ENCODE measurements at regions not wholly inside any gene's neighbourhood (a gene's known extent, or its start where the extent isn't known, plus 50 kb on each side); places are given as distances from the start of the nearest gene placed in this dataset.

DNA sequence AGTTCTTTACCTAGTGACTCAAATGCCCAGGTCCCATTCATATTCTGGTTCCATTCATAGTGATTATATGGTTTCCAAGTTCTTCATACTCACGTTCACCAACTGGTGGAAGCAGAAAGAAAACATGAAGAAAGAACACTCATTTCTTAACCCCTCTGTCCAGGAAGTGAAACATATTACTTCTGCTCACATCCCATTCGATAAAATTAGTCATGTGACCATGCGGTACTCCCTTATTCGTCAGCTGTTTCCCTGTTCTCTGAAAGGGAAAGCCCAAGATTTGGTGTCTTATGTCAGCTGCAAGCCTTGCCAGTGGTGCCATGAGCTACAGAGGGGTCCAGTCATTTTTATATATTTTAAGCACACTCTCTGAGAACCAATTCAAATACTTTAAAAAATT is 387.0 kb upstream of the DMAC1 start:
- no peak for DNase-seq

DNA sequence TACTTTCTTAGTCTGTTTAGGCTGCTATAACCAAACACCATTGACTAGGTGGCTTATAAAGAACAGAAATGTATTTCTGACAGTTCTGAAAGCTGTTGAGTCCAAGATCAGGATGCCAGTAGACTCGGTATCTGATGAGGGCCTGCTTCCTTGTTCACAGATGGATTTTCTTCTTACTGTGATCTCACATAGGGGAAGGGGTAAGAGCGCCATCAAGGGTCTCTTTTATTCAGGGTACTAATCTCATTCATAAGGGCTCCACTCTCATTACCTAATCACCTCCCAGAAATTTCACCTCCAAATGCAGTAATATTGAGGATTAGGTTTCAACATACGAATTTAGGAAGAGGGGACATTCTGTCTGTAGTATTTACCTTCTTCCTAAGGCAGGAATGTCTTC is 384.0 kb upstream of the DMAC1 start:
- no peak for DNase-seq

DNA sequence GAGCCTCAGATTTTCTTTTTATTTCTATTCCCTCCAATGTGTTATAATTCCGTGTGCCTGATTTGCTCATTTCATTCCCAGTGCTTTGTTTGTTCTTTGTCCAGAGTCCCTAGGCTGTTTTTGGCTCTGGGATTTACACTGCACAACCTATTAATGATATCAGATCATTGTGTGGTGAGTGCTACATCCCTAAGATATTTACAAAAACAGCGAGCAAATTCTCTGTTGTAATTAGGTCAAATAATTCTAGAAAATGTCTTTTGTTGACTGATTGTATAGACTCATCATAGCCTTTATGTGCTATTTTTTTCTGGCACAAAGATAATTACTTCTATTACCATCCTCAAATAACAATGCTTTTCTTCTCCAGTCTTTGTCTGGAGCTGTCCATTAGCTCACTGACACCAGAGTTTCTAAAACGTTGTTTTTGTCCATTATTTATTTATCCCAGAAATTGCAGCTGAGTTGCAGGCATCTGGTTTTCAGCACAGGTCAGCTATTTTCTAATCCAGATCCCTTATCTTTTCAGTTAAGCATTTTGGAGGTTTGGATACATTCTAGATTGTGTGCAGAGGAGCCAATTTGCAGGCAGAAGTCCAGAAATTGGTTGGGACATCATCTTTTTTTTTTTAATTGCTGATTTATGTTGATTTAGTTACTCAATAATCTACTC is 379.9 kb upstream of the DMAC1 start:
- no peak for DNase-seq

DNA sequence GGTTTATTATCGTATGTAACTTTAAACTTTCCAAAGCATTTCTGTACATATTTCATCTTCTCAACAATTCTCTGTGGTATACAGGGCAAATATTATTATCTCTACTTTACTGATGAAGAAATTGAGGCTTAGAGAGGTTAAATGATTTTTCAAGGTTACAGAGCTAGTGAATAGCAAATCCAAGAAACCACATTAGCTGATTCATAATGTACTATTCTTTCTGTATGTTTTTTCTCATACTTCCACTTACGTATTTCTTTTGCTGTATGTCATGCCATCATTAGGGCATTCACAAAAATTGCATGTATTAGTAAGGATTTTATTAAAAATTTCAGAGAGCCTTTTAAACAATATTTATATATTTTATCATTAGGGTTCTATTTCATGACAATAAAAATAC is 372.4 kb upstream of the DMAC1 start:
- DNase-seq = no peak

DNA sequence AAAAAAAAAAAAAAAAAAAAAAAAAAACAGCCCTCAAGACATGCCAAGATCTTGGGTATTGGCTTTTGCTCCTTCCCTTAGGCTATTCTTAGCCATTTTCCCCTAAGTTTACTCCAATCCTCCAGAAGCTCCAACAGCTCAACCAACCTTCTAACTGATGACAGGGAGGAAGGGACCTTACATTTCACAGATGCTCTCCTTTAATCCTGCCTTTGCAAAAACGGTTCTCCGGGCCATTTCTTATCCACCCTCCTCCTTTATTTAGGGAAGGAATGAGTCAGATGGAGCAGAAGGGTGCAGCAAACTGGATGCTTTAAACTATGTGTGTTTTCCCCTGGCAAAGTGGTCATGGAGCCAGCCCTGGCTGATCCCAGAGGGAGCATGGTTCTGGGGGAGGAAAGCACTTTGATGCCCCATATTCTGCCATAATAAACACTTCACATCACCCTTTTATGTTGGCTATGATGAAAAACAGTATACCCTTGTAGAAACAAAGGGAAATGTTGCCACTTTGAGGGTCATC is 369.4 kb upstream of the DMAC1 start:
- no peak for DNase-seq

DNA sequence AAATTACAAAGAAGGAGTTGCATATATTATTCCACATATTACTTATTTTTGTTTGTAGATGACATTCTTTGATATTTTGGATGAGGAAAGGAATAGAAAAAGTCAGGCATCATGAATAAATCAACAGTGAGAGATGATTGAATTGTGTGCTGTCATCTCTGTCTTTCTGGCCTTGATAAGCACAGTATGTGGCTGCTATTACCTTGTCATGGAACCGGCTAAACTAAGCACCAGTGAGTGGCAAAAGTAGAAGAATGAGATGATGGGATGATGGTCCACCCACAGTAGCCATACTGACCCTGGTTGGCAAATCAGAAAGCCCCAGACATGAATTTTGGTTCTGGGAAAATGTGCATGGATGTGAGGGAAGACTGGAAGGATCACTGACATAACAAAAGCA is 361.2 kb upstream of the DMAC1 start:
- DNase-seq = no peak

DNA sequence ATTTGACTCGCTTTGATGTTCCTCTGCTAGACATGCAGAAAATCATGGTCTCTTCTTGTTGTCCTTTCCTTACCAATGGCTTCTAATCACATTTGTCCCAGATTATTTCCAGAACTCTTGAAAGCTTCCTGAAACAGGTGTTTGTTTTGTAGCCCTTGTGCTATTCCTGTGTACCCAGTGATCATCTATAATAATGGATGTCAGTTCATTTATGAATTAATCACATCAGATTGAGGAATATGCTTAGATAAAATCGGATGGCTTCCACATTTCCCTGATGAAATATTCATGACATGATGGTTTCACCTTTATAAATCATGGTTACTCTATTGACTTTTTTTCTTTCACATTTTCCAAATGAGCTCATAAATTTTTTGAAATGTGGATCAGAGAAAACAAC is 359.0 kb upstream of the DMAC1 start:
- no peak for DNase-seq

DNA sequence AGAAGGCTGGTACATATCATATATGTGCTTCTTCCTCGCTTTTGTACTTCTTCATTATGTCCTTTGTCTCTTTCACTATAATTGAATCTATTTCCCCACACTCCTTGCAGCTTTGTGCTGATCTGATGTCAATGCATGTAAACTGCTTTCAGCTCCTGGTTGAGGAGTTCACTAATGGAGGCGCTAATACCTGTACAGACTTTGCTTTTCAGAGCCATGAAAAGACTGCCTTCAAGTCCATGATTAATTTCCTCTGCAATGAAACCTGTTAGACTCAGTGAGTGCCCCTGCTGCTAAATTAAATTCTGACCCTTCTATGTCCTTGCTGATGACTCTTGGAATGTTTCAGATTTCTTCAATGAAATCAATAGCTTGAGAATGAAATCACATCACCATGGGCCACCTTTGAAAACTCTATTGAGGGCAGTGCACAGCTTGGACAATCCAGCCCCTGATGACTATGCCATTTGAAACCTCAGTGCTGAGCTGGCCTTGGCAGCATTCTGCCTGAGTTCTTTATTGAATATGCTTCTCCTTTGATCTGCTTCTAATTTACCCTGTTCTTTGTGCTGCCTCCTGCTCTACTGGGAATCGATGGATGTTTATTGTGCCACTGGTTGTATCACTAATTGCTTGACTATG is 358.2 kb upstream of the DMAC1 start:
- no peak for DNase-seq

DNA sequence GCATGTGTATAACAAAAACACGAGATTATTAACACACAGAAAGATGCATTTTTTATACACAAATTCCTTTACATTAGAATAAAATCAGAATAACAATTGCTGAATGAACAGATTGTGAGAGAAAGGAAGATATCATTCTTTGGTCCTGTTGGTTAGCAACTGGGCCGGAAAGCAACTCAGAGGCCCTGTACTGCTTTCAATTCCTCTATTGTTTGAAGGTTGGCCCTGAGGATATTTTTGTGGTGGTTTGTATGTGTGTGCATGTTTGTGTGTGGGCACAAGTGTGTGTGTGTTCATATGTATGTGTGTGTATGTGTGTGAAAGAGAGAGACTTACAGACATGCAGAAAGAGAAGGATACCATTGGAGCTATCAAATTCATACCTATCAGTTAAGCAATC is 356.8 kb upstream of the DMAC1 start:
- no peak for DNase-seq

DNA sequence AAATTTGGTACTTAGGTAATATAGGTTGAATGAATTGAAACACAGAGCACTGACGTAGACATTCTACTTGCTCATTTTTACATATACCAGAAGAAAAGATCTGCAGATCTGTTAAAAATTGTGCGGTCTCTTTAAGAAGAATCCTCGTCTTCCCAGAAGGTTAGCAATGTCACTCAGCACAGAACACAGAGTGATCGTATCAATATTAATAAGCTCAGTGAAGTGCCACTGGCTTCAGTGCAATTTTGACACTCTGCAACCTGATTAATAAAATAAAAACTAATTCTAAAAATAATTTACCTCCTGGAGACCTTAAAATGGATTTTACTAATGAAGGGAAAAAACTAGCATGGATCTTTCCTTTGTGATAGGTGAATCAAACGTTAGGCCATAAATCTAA is 356.1 kb upstream of the DMAC1 start:
- DNase-seq = no peak

DNA sequence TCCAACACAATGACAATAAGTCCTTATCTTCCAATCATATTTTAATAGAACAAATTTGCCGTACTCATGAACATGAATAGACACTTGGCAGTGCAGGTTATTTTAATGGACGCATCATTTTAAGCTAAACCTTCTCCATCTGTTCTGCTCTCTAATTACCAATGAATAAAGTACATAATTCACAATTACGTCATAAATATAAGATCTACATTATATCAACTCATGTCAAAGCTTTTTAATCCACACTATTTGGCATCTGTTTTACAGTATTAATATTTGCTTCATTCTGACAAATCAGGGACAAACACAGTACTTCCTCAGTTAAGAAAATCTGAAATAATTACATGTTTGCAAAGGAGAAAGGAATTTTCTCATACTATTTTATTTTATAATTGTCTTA is 344.1 kb upstream of the DMAC1 start:
- DNase-seq = no peak

DNA sequence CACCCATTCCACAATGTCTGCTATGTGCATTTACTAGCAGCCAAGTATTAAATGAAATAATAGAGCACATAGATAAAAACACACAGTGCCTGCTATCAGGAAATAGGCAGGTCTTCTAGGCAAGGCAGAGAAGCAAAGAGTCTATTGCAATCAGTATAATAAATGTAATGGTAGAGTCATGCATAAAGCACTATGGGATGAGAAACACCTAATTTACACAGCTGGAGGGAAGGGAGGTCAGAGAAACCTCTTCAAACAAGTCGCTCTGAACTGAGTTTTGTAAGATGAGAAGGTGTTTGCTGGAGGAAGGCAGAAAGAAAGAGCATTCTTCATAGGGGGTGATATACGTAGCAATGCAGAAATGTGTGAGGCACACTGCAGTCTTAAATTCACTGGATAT is 341.0 kb upstream of the DMAC1 start:
- no peak for DNase-seq

DNA sequence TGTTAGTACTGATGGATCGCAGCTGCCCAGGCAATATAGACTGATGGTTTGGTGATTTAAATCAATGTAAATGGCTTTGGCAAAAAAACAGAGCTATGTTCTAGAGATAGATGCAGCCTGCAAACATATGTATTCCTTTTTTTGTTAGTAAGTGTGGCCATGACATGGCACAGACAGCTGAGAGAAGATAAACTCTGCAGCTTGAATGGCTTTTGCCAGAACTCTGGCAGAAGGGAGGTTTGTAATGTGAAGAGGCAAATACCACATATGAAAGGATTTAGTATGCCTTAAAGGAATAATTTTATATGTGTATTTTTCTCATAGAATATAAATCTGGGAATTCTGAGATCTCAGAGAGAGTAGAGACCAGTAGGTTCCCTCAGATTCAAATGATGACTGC is 340.2 kb upstream of the DMAC1 start:
- no peak for DNase-seq

DNA sequence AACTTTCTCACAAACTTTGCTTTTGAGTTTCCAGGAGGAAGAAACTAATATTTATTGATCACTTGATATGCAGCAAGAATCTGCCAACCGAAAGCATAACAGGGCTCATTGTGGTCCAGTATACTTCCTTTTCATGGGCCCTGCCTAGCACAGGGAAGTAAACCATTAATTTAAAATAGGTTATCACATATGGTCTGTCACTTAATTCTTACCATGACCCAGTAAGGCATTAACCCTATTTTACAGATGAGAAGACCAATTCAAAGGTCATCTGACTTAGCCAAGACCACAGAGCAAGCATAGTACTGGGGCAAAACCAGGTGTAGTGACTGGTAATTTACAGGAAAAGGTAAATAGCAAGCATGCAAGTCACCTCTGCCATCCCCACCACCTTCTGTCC is 336.9 kb upstream of the DMAC1 start:
- no peak for DNase-seq

DNA sequence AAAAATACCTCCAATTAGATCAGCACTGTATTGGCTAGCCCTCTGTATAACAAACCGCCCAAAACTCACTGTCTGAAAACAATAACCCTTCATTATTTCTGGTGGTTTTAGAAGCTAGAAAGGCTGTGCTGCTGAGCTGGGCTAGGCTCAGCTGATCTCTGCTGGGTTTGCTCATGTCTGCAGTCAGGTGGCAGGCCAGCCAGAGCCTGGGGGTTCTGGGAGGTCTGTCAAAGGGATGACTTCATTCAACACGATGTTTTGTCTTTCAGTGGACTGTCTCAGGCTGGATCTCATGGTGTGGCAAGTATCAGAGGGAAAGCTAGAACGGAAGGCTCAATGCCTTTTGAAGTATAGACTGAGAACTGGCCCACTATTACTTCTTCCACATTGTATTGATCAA is 335.1 kb upstream of the DMAC1 start:
- DNase-seq = no peak

DNA sequence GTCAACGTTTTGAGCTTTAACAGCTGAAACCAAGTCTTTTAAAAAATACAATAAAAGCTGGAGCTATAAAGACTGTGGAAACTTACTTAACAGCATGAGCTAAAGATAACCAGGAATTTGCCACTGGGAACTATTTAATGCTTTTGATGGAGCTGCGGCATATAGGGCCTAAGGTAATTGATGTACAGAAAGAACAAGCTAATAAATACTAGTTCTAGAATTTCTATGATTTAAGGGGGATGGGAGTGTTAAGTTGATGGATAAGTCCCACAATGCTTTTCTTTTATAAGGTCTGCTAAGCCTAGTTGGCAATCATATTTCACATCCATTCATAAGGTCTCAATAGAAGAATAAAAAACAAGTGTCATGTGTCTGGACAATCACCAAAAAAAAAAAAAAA is 334.0 kb upstream of the DMAC1 start:
- DNase-seq = no peak

DNA sequence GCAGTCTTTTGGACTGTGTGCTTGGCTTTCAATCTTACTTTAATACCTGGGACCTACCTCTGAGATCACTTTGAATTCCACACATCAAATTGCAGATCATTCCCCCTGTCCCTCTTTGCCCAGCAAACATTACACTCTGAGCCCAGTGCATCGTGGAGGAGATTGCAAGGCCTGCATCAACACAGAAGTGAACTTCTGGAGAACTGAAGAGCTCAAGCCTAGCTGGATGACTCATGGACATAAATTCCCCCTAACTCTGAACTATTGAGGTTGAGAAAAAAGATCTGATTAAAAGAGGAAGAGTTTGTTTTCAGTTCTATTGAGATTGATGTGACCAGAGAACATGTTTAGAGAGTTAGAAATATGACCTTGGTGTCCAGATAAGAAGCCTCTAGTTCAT is 316.0 kb upstream of the DMAC1 start:
- DNase-seq = no peak

DNA sequence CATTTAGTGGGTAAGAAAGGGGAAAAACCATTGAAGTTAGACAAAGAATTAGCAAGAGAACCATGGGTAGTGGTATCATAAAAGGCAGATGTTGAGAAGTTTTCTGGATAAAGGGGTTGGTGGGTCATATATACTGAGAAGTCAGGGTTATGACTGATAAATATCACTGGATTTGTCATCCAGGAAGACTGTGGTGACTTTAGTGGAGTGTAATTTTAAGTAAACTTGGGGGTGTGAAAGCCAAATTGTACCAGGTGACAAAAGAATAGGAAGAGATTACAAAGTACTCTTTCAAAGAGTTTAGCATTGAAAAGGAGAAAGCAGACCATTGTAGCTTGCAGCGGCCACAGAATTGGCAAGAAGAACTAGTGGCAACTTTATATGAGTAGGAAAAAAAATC is 315.2 kb upstream of the DMAC1 start:
- no peak for DNase-seq

DNA sequence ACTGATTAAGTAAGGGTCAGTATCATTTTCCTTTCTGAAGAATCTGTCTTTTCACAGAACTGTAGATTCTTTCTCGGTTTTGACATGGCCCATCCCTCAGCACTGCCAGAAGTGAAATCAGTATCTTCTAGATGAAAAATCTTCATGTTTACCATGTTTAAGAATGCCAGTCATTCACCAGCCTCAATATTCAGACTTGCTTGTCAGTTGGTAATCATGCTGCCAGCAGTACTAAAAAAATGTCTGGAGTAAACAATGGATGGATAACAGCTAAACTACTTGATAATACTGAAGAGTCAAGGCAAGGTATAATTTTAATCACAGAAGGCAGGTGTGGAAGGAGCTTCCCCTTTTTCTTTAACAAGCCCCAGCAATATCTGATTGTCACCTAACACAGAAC is 306.8 kb upstream of the DMAC1 start:
- no peak for DNase-seq

DNA sequence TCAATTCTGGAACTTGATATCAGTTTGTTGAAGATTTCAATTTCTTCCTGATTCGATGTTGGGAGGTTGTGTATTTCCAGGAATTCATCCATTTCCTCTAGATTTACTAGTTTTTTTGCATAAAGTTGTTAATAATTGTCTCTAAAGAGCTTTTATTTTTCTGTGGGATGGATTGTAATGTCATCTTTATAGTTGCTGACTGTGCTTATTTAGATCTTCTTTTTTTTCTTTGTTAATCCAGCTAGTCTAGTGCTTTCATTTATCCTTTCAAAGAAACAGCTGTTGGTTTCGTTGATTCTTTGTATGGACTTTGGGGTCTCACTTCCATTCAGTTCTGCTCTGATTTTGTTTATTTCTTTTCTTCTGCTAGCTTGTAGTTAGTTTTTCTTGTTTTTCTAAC is 302.0 kb upstream of the DMAC1 start:
- DNase-seq = no peak

DNA sequence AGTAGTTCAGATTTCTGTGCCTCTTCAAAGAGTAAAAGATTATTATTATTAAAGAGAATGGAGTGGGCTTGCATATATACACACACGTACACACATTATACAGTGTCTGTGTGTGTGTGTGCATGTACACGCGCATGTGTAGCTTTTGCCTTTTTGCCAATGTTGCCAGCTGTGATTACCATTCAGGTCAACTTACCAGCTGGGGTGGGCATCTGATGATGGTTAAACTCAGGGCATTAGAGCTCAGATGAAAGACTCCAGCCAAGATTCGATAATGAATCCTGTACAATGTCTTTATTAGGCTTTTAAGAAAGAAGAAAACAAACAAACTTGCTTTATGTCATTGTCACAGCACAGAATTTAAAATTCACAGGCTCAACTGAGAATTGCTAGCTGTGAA is 296.5 kb upstream of the DMAC1 start:
- no peak for DNase-seq

DNA sequence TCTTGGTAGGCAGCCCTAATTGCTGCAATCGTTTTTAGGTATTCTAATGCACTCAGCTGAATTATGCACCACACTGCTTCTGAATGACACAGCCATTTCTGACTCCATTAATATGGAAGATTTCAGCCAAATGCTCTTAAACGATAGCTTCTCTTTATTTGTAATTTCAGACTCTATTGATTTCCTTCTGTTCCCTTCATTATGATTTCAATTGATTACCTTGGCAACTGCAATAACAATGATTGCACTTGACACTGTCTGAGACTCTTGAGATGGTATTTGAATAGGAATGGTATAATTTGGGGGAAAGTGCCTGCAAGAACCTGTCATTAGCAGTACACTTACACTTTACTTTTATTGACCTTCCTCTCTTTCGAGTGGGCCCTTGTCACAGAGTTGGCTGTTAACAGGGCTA is 296.1 kb upstream of the DMAC1 start:
- DNase-seq = no peak

DNA sequence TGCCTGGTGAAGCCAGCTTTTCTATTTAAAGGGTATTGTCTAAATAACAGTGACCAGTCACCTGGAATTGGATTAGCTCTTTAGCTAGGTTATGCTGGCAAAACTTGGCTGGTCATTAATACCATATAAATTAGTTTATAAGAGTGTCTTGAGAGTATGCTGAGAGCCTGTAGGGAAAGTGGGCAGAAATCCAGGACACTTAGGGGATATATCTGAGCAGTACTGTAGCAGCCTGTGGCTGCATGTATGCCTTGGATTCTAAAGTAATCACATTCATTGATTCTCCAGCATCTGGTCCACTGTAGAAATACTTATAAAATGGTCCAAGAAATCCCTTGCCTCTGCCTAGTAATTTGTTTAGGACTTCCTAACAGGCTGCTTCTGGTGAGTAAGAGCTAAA is 288.9 kb upstream of the DMAC1 start:
- DNase-seq = no peak

DNA sequence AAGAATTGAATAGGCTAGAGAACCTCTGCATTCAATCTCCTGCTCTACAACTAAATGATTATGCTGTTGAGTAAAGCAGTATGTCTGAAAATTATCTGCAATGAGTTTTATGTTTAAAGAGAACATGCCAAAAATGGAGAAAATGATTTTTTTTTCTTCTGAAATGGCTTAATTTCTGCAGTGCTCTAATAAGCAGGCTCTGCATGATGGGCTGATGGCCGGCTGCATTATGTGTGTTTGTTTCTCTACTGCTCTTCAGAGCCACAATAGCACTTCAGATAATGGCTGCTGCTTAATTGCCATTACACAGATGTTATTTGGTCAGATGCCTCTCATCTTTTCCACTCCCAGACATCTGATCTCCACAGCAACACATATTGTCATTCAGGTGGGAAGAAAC is 286.4 kb upstream of the DMAC1 start:
- no peak for DNase-seq

DNA sequence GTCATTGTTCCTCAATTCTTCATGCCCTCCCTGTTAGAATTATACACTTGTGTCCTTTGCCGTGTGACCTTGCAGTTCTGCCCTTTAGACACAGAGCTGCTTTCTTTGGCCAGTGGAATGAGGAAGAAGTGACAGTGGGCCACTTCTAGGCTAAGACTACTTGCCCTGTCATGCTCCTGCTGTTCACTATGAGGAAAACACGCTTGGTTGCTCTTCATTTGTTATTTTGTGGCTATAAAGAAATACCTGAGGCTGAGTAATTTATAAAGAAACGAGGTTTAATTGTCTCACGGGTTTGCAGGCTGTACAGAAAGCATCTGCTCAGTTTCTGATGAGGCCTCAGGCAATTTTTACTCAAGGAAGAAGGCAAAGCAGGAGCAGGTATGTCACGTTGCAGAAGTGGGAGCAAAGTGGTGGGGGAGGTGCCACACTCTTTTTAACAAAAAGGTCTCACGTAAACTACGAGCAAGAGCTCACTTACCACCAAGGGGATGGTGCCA is 279.1 kb upstream of the DMAC1 start:
- no peak for DNase-seq
